ENCODE measurements at regions not wholly inside any gene's neighbourhood (a gene's known extent, or its start where the extent isn't known, plus 50 kb on each side); places are given as distances from the start of the nearest gene placed in this dataset.

DNA sequence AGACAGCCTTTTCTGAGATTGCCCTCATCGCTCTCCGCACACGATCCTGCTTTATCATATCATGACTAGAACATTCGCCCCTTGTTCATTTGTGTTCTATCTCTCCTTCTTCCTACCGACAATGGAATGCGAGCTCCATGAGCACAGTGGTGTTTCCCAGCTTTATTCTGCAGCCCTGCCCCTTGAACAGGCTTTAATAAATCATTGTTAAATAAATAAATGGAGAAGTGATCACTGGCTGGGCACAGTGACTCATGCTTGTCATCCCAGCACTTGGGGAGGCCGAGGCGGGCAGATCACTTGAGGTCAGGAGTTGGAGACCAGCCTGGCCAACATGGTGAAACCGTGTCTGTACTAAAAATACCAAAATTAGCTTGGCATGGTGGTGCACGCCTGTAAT lies 1063.3 kb upstream of the EEF2KMT start:
- BruUV-seq (replicated peaks): no TSS peak
- H4K20me1 ChIP-seq (ENCODE audit: low read length): no peaks in the 10 kb centered on the region
- CTCF ChIA-PET: no interaction called here
- no peak overlapping the region for H3K27ac ChIP-seq (ENCODE audit: low read length)
- H3K4me2 ChIP-seq (ENCODE audit: low read length): no peak overlapping the region
- no peak overlapping the region for H3K9ac ChIP-seq (ENCODE audit: low read length)
- intact Hi-C loops (cut with micrococcal nuclease): no loop called here
- H3F3A ChIP-seq (ENCODE audit: low read length, unreplicated experiment): no peaks in the 10 kb centered on the region
- H3K4me3 ChIP-seq (ENCODE audit: low read length): no peak overlapping the region
- no peaks in the 10 kb centered on the region for H3K9me2 ChIP-seq (replicated peaks; ENCODE audit: low read length)
- TF ChIP-seq EZH2 (IDR thresholded peaks at IDR 0.05; ENCODE audit: low read length, unreplicated experiment) (no peak), EZH2phosphoT487 (IDR thresholded peaks at IDR 0.05; ENCODE audit: borderline replicate concordance, low read length) (no peak)
- TF ChIP-seq, protein P1, sequence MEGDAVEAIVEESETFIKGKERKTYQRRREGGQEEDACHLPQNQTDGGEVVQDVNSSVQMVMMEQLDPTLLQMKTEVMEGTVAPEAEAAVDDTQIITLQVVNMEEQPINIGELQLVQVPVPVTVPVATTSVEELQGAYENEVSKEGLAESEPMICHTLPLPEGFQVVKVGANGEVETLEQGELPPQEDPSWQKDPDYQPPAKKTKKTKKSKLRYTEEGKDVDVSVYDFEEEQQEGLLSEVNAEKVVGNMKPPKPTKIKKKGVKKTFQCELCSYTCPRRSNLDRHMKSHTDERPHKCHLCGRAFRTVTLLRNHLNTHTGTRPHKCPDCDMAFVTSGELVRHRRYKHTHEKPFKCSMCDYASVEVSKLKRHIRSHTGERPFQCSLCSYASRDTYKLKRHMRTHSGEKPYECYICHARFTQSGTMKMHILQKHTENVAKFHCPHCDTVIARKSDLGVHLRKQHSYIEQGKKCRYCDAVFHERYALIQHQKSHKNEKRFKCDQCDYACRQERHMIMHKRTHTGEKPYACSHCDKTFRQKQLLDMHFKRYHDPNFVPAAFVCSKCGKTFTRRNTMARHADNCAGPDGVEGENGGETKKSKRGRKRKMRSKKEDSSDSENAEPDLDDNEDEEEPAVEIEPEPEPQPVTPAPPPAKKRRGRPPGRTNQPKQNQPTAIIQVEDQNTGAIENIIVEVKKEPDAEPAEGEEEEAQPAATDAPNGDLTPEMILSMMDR (conservative IDR thresholded peaks at IDR 0.05; ENCODE audit: low read depth, low read length): no peak
- POLR2A ChIA-PET (ENCODE audit: unreplicated experiment): no interaction called here
- no peaks in the 10 kb centered on the region for H3K27me3 ChIP-seq (ENCODE audit: low read length)
- H3K4me1 ChIP-seq (ENCODE audit: insufficient read depth, low read length): no peaks in the 10 kb centered on the region
- H2AFZ ChIP-seq (ENCODE audit: low read length): no peak overlapping the region
- H3K9me3 ChIP-seq (ENCODE audit: low read length): no peaks in the 10 kb centered on the region
- DNase-seq (no peak), ATAC-seq (no peak)
- no peaks in the 10 kb centered on the region for H3K79me2 ChIP-seq (ENCODE audit: low read length)
- H3K36me3 ChIP-seq (ENCODE audit: low read depth, low read length): no peaks in the 10 kb centered on the region

DNA sequence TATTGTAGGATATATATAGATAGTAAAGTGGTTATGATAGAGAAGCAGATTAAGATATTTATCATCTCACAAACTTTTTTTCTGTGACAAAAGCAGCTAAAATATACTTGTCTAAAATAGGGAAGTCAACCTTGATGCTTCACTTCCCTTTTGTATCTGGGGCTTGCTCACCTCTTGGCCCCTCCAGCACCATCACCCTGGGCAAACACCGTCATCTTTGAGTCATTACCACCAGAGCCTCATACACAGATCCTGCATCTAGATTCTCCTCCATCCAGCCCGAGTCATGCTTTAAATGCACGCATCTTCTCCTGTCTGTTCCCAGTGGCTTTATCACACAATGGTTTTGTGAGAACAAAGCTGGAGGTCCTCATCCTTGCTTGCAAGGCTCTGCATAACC lies 1062.7 kb upstream of the EEF2KMT start:
- no TSS peak for BruUV-seq (replicated peaks)
- Histone ChIP-seq H3K4me3 (ENCODE audit: low read length) (no peak overlapping the region), H4K20me1 (ENCODE audit: low read length) (no peaks in the 10 kb centered on the region), H3K36me3 (ENCODE audit: low read depth, low read length) (no peaks in the 10 kb centered on the region), H3K9me2 (replicated peaks; ENCODE audit: low read length) (no peaks in the 10 kb centered on the region), H3K79me2 (ENCODE audit: low read length) (no peaks in the 10 kb centered on the region), H3K4me1 (ENCODE audit: insufficient read depth, low read length) (no peaks in the 10 kb centered on the region), H3K4me2 (ENCODE audit: low read length) (no peak overlapping the region), H3K9ac (ENCODE audit: low read length) (no peak overlapping the region), H3K9me3 (ENCODE audit: low read length) (no peaks in the 10 kb centered on the region), H3K27me3 (ENCODE audit: low read length) (no peaks in the 10 kb centered on the region), H3F3A (ENCODE audit: low read length, unreplicated experiment) (no peaks in the 10 kb centered on the region), H3K27ac (ENCODE audit: low read length) (no peak overlapping the region), H2AFZ (ENCODE audit: low read length) (no peak overlapping the region)
- ChIA-PET POLR2A (ENCODE audit: unreplicated experiment) (no interaction called here), CTCF (no interaction called here)
- DNase-seq: no peak
- no peak for ATAC-seq
- TF ChIP-seq, protein P1 (conservative IDR thresholded peaks at IDR 0.05; ENCODE audit: low read depth, low read length): no peak
- TF ChIP-seq EZH2 (IDR thresholded peaks at IDR 0.05; ENCODE audit: low read length, unreplicated experiment): no peak
- no peak for TF ChIP-seq EZH2phosphoT487 (IDR thresholded peaks at IDR 0.05; ENCODE audit: borderline replicate concordance, low read length)
- intact Hi-C loops (cut with micrococcal nuclease): no loop called here

DNA sequence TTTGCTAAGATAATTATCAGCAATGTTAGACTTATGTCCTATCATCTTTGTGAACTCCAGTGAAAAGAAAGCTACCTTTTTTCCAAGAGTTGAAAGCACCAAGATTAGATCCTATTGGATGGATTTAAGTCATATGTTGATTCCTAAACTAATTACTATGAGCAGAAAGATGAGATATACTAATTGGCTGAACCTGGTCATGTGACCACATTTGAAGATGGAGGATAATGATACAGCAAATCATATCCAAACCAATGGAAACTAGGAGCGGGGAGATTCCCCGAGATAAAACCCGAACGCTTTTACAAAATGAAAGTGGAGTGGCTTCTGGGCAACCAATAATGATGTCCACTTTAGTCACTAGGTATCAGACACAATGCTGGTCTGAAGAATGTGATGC lies 1060.2 kb upstream of the EEF2KMT start:
- ChIA-PET POLR2A (ENCODE audit: unreplicated experiment) (no interaction called here), CTCF (no interaction called here)
- Histone ChIP-seq H3K27me3 (ENCODE audit: low read length) (no peaks in the 10 kb centered on the region), H2AFZ (ENCODE audit: low read length) (no peak overlapping the region), H4K20me1 (ENCODE audit: low read length) (no peaks in the 10 kb centered on the region), H3K9ac (ENCODE audit: low read length) (no peak overlapping the region), H3F3A (ENCODE audit: low read length, unreplicated experiment) (no peaks in the 10 kb centered on the region), H3K4me3 (ENCODE audit: low read length) (no peak overlapping the region), H3K9me2 (replicated peaks; ENCODE audit: low read length) (no peaks in the 10 kb centered on the region), H3K9me3 (ENCODE audit: low read length) (no peaks in the 10 kb centered on the region), H3K27ac (ENCODE audit: low read length) (no peak overlapping the region), H3K4me1 (ENCODE audit: insufficient read depth, low read length) (no peaks in the 10 kb centered on the region), H3K4me2 (ENCODE audit: low read length) (no peak overlapping the region), H3K36me3 (ENCODE audit: low read depth, low read length) (no peaks in the 10 kb centered on the region), H3K79me2 (ENCODE audit: low read length) (no peaks in the 10 kb centered on the region)
- DNase-seq (no peak), ATAC-seq (no peak)
- no peak for TF ChIP-seq EZH2 (IDR thresholded peaks at IDR 0.05; ENCODE audit: low read length, unreplicated experiment)
- no peak for TF ChIP-seq EZH2phosphoT487 (IDR thresholded peaks at IDR 0.05; ENCODE audit: borderline replicate concordance, low read length)
- TF ChIP-seq, protein P1 (conservative IDR thresholded peaks at IDR 0.05; ENCODE audit: low read depth, low read length): no peak
- intact Hi-C loops (cut with micrococcal nuclease): no loop called here
- BruUV-seq (replicated peaks): no TSS peak
